ENCODE measurements at regions not wholly inside any gene's neighbourhood (a gene's known extent, or its start where the extent isn't known, plus 50 kb on each side); places are given as distances from the start of the nearest gene placed in this dataset.

- Histone ChIP-seq H3K14ac (ENCODE audit: low read length) (no peak overlapping the region), H2AFZ (ENCODE audit: insufficient read depth, low read length, poor library complexity) (no peak overlapping the region)
These were observed 486.1 kb downstream of the DIPK2A start for GRCh38 chr3:144457758-144458157.

DNA sequence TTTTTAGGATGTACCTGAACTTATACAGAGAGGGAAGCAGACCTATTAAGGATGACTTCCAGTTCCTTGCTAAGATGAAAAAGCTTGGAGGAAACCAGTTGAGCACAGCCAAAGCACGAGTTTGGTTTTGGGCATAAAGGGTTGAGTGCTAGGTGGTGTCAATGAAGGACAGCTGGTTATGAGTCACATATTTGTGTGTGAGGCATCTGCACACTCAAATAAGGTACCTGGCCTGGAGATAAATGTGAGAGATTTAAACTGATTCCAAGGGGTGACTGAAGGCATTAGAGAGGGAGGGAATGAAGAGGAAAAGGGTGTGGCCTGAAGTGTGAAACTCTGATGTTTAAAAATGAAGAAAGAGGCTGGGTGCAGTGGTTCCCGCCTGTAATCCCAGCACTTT, 486.7 kb downstream of the DIPK2A start:
- no peak overlapping the region for H3K14ac ChIP-seq (ENCODE audit: low read length)
- no peaks in the 10 kb centered on the region for H3K27me3 ChIP-seq (ENCODE audit: insufficient read depth, low read length)
- no CpG with 5 or more reads among the region's 2 CpGs for WGBS (ENCODE audit: extremely low coverage, insufficient coverage, insufficient read length)
- no peaks in the 10 kb centered on the region for H3K79me2 ChIP-seq (ENCODE audit: control insufficient read depth, insufficient read depth, low read length, poor library complexity)
- H3K4me2 ChIP-seq (ENCODE audit: low read length): no peak overlapping the region
- H2BK5ac ChIP-seq (ENCODE audit: low read depth, low read length, poor library complexity): no peak overlapping the region
- H3K9me3 ChIP-seq (ENCODE audit: insufficient read depth, low read depth, low read length): no peaks in the 10 kb centered on the region
- H4K91ac ChIP-seq (ENCODE audit: low read depth, low read length): no peak overlapping the region
- no peak overlapping the region for H2BK12ac ChIP-seq (ENCODE audit: low read length)
- H3K36me3 ChIP-seq (ENCODE audit: control insufficient read depth in 1 of 2, insufficient read depth in 2 of 2, low read length in 2 of 2): no peaks in the 10 kb centered on the region
- no peak for DNase-seq
- no peak overlapping the region for H2AK5ac ChIP-seq (ENCODE audit: low read length)
- no peak overlapping the region for H3K18ac ChIP-seq (ENCODE audit: low read length)
- no peak overlapping the region for H3K9ac ChIP-seq (ENCODE audit: low read length)
- H3K4ac ChIP-seq (ENCODE audit: low read depth, low read length): no peak overlapping the region
- H3K27ac ChIP-seq (ENCODE audit: low read depth, low read length): no peak overlapping the region
- no peak overlapping the region for H4K8ac ChIP-seq (ENCODE audit: low read depth, low read length)
- H3K79me1 ChIP-seq (ENCODE audit: low read length): no peaks in the 10 kb centered on the region
- H4K12ac ChIP-seq (ENCODE audit: low read depth, low read length): no peak overlapping the region
- no peak overlapping the region for H3K23ac ChIP-seq (ENCODE audit: low read length)
- H2BK120ac ChIP-seq (ENCODE audit: insufficient read depth, low read length, poor library complexity): no peak overlapping the region
- no peak overlapping the region for H3K4me3 ChIP-seq (ENCODE audit: low read depth, low read length)
- no peak overlapping the region for H2AFZ ChIP-seq (ENCODE audit: insufficient read depth, low read length, poor library complexity)
- H3K4me1 ChIP-seq (ENCODE audit: control insufficient read depth in 1 of 2, insufficient read depth in 2 of 2, low read length in 2 of 2): peaks cover 0 to 4% of the 10 kb centered on the region in 2 experiments

More at GRCh38 chr3:144457758-144458157, 486.1 kb downstream of the DIPK2A start:
- no peaks in the 10 kb centered on the region for H3K27me3 ChIP-seq (ENCODE audit: insufficient read depth, low read length)
- no peak for DNase-seq
- no peaks in the 10 kb centered on the region for H3K9me3 ChIP-seq (ENCODE audit: insufficient read depth, low read depth, low read length)
- no peak overlapping the region for H3K4me2 ChIP-seq (ENCODE audit: low read length)
- no peaks in the 10 kb centered on the region for H3K79me2 ChIP-seq (ENCODE audit: control insufficient read depth, insufficient read depth, low read length, poor library complexity)
- H3K4ac ChIP-seq (ENCODE audit: low read depth, low read length): no peak overlapping the region
- peaks cover 0 to 4% of the 10 kb centered on the region in 2 experiments for H3K4me1 ChIP-seq (ENCODE audit: control insufficient read depth in 1 of 2, insufficient read depth in 2 of 2, low read length in 2 of 2)
- no peak overlapping the region for H4K8ac ChIP-seq (ENCODE audit: low read depth, low read length)
- H4K91ac ChIP-seq (ENCODE audit: low read depth, low read length): no peak overlapping the region
- no peak overlapping the region for H3K4me3 ChIP-seq (ENCODE audit: low read depth, low read length)
- H3K79me1 ChIP-seq (ENCODE audit: low read length): no peaks in the 10 kb centered on the region
- no peak overlapping the region for H3K9ac ChIP-seq (ENCODE audit: low read length)
- no peaks in the 10 kb centered on the region for H3K36me3 ChIP-seq (ENCODE audit: control insufficient read depth in 1 of 2, insufficient read depth in 2 of 2, low read length in 2 of 2)
- H3K18ac ChIP-seq (ENCODE audit: low read length): no peak overlapping the region
- no peak overlapping the region for H3K23ac ChIP-seq (ENCODE audit: low read length)
- no peak overlapping the region for H2AK5ac ChIP-seq (ENCODE audit: low read length)
- no peak overlapping the region for H4K12ac ChIP-seq (ENCODE audit: low read depth, low read length)
- no peak overlapping the region for H2BK120ac ChIP-seq (ENCODE audit: insufficient read depth, low read length, poor library complexity)
- no peak overlapping the region for H2BK5ac ChIP-seq (ENCODE audit: low read depth, low read length, poor library complexity)
- H3K27ac ChIP-seq (ENCODE audit: low read depth, low read length): no peak overlapping the region
- no peak overlapping the region for H2BK12ac ChIP-seq (ENCODE audit: low read length)

- no peak overlapping the region for H2AK5ac ChIP-seq (ENCODE audit: low read length)
- DNase-seq: peak; percentile 31 to 55
- no peak overlapping the region for H3K27ac ChIP-seq (ENCODE audit: low read depth, low read length)
- H3K18ac ChIP-seq (ENCODE audit: low read length): no peak overlapping the region
- H3K27me3 ChIP-seq (ENCODE audit: insufficient read depth, low read length): no peaks in the 10 kb centered on the region
- peaks cover 0 to 4% of the 10 kb centered on the region in 2 experiments for H3K4me1 ChIP-seq (ENCODE audit: control insufficient read depth in 1 of 2, insufficient read depth in 2 of 2, low read length in 2 of 2)
- no peak overlapping the region for H3K23ac ChIP-seq (ENCODE audit: low read length)
- no peak overlapping the region for H2BK12ac ChIP-seq (ENCODE audit: low read length)
- no peak overlapping the region for H4K91ac ChIP-seq (ENCODE audit: low read depth, low read length)
- no peak overlapping the region for H2AFZ ChIP-seq (ENCODE audit: insufficient read depth, low read length, poor library complexity)
- no peaks in the 10 kb centered on the region for H3K79me2 ChIP-seq (ENCODE audit: control insufficient read depth, insufficient read depth, low read length, poor library complexity)
- no peaks in the 10 kb centered on the region for H3K79me1 ChIP-seq (ENCODE audit: low read length)
- no peak overlapping the region for H3K4me2 ChIP-seq (ENCODE audit: low read length)
- no peaks in the 10 kb centered on the region for H3K36me3 ChIP-seq (ENCODE audit: control insufficient read depth in 1 of 2, insufficient read depth in 2 of 2, low read length in 2 of 2)
- H4K12ac ChIP-seq (ENCODE audit: low read depth, low read length): no peak overlapping the region
- H3K14ac ChIP-seq (ENCODE audit: low read length): no peak overlapping the region
- no peak overlapping the region for H2BK5ac ChIP-seq (ENCODE audit: low read depth, low read length, poor library complexity)
- H3K9me3 ChIP-seq (ENCODE audit: insufficient read depth, low read depth, low read length): no peaks in the 10 kb centered on the region
- H4K8ac ChIP-seq (ENCODE audit: low read depth, low read length): peak overlapping the region; percentile 28
- no CpG with 5 or more reads among the region's 1 CpG for WGBS (ENCODE audit: extremely low coverage, insufficient coverage, insufficient read length)
- H3K9ac ChIP-seq (ENCODE audit: low read length): no peak overlapping the region
- H2BK120ac ChIP-seq (ENCODE audit: insufficient read depth, low read length, poor library complexity): no peak overlapping the region
- no peak overlapping the region for H3K4me3 ChIP-seq (ENCODE audit: low read depth, low read length)
- no peak overlapping the region for H3K4ac ChIP-seq (ENCODE audit: low read depth, low read length)
These were observed 490.7 kb downstream of the DIPK2A start for GRCh38 chr3:144462337-144462736.

DNA sequence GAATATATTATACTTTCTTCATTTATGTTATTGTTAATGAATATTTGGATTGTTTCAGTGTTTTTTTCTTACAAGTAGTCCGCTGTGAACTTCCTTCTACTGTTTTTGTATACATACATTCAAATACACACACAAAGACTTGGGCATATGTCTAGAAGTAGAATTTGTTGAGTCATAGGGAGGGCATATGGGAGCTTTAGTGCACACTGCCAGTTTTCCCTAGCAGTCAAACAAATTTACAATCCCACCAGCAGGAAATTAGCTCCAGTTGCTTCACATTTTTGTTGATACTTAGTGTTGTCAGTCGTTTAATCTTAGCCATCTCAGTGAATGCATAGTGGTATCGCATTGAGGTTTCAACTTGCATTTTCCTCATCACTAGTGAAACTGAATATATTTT, 492.3 kb downstream of the DIPK2A start:
- H2AFZ ChIP-seq (ENCODE audit: insufficient read depth, low read length, poor library complexity): no peak overlapping the region
- no peak overlapping the region for H2BK120ac ChIP-seq (ENCODE audit: insufficient read depth, low read length, poor library complexity)
- H3K9me3 ChIP-seq (ENCODE audit: insufficient read depth, low read depth, low read length): no peaks in the 10 kb centered on the region
- no peak overlapping the region for H3K23ac ChIP-seq (ENCODE audit: low read length)
- H2AK5ac ChIP-seq (ENCODE audit: low read length): no peak overlapping the region
- H3K4me1 ChIP-seq (ENCODE audit: control insufficient read depth in 1 of 2, insufficient read depth in 2 of 2, low read length in 2 of 2): no peaks in the 10 kb centered on the region
- H3K79me2 ChIP-seq (ENCODE audit: control insufficient read depth, insufficient read depth, low read length, poor library complexity): no peaks in the 10 kb centered on the region
- no peak overlapping the region for H2BK5ac ChIP-seq (ENCODE audit: low read depth, low read length, poor library complexity)
- H2BK12ac ChIP-seq (ENCODE audit: low read length): no peak overlapping the region
- DNase-seq: peak in 1 of 2 donors; percentile 14
- no peaks in the 10 kb centered on the region for H3K79me1 ChIP-seq (ENCODE audit: low read length)
- H3K36me3 ChIP-seq (ENCODE audit: control insufficient read depth in 1 of 2, insufficient read depth in 2 of 2, low read length in 2 of 2): no peaks in the 10 kb centered on the region
- H3K27me3 ChIP-seq (ENCODE audit: insufficient read depth, low read length): no peaks in the 10 kb centered on the region
- no peak overlapping the region for H3K9ac ChIP-seq (ENCODE audit: low read length)
- H3K4me2 ChIP-seq (ENCODE audit: low read length): no peak overlapping the region
- no peak overlapping the region for H3K4ac ChIP-seq (ENCODE audit: low read depth, low read length)
- no CpG with 5 or more reads among the region's 3 CpGs for WGBS (ENCODE audit: extremely low coverage, insufficient coverage, insufficient read length)
- H4K12ac ChIP-seq (ENCODE audit: low read depth, low read length): no peak overlapping the region
- H3K4me3 ChIP-seq (ENCODE audit: low read depth, low read length): no peak overlapping the region
- no peak overlapping the region for H4K8ac ChIP-seq (ENCODE audit: low read depth, low read length)
- H4K91ac ChIP-seq (ENCODE audit: low read depth, low read length): no peak overlapping the region
- H3K18ac ChIP-seq (ENCODE audit: low read length): no peak overlapping the region
- no peak overlapping the region for H3K14ac ChIP-seq (ENCODE audit: low read length)
- H3K27ac ChIP-seq (ENCODE audit: low read depth, low read length): no peak overlapping the region
